Ascending aorta (tissue), 2 donors: ENCODE measurements at regions not wholly inside any gene's neighbourhood (a gene's known extent, or its start where the extent isn't known, plus 50 kb on each side); places are given as distances from the start of the nearest gene placed in this dataset.

Source experiments
- DNase-seq, 2 donors: peaks; one replicate each; pipeline ENCODE4 v3.0.0-alpha.2; 2019; ENCODE audit warnings: low spot score in 2 of 2
- H3K27ac ChIP-seq, 2 donors: fragments of 200-600 bp; sonication (generic); one replicate each; pipeline ENCODE4 v1.5.1; 2016 to 2017; ENCODE audit warnings: mild to moderate bottlenecking in 1 of 2
- H3K27me3 ChIP-seq: fragments of 200-600 bp; sonication (generic); one replicate; pipeline ENCODE4 v1.5.1; 2017
- H3K36me3 ChIP-seq, 2 donors: fragments of 200-600 bp; sonication (generic); one replicate each; pipeline ENCODE4 v1.5.1; 2016
- H3K4me1 ChIP-seq, 2 donors: fragments of 200-600 bp; sonication (generic); one replicate each; pipeline ENCODE4 v1.5.1; 2016 to 2017; ENCODE audit warnings: mild to moderate bottlenecking in 1 of 2
- H3K4me3 ChIP-seq, 2 donors: fragments of 200-600 bp; sonication (generic); one replicate each; pipeline ENCODE4 v1.5.1; 2016 to 2017; ENCODE audit warnings: mild to moderate bottlenecking in 1 of 2
- H3K9me3 ChIP-seq, 2 donors: fragments of 200-600 bp; sonication (generic); one replicate each; pipeline ENCODE4 v1.5.1; 2016
- intact Hi-C: fragments of 100-400 bp; cut with DNase I; formaldehyde crosslinking; loops from one replicate; pipeline ENCODE4 v1.15.1; 2023
- TF ChIP-seq, protein P1 (sequence below), 3 experiments: fragments of 200-600 bp in 2 of 3; fragments of 450-650 bp in 1 of 3; sonication (generic) in 2 of 3; IDR thresholded peaks; one replicate each; pipeline ENCODE4 v1.5.1; 2016 to 2019; ENCODE audit warnings: antibody characterized with exemption in 3 of 3, mild to moderate bottlenecking in 1 of 3, moderate library complexity in 1 of 3

DNA sequence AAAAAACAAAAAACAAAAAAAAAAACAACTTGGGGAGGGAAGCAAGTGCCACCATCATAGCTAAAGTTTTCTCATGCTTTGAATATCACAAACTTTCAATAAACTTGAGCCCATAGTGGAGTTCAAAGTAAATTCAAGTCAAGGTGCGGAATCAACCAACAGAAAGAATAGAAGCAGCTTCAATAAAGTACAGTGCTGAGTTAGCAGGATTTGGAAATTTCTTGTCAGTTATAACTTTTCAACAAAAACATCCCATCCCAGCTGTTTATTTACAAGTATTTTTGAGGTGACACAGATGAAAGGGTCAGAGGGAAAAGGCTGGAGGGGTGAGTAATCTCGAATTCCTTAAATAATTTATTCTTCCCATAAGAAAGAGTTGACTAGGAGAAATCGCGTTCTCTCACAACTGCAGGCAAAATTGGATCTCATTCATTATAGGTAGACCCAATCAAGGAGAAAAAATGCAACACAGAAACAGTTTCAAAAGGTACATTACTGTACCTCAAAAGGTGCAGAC lies 477.4 kb upstream of the RASGRP1 start:
- H3K4me3 ChIP-seq = no peak overlapping the region
- H3K9me3 ChIP-seq = no peaks in the 10 kb centered on the region
- H3K36me3 ChIP-seq = no peaks in the 10 kb centered on the region
- no peak overlapping the region for H3K27ac ChIP-seq
- TF ChIP-seq, protein P1, sequence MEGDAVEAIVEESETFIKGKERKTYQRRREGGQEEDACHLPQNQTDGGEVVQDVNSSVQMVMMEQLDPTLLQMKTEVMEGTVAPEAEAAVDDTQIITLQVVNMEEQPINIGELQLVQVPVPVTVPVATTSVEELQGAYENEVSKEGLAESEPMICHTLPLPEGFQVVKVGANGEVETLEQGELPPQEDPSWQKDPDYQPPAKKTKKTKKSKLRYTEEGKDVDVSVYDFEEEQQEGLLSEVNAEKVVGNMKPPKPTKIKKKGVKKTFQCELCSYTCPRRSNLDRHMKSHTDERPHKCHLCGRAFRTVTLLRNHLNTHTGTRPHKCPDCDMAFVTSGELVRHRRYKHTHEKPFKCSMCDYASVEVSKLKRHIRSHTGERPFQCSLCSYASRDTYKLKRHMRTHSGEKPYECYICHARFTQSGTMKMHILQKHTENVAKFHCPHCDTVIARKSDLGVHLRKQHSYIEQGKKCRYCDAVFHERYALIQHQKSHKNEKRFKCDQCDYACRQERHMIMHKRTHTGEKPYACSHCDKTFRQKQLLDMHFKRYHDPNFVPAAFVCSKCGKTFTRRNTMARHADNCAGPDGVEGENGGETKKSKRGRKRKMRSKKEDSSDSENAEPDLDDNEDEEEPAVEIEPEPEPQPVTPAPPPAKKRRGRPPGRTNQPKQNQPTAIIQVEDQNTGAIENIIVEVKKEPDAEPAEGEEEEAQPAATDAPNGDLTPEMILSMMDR (IDR thresholded peaks at IDR 0.05) = no peak
- no peak for DNase-seq
- no peaks in the 10 kb centered on the region for H3K4me1 ChIP-seq
- intact Hi-C loops = no loop called here
- no peaks in the 10 kb centered on the region for H3K27me3 ChIP-seq

DNA sequence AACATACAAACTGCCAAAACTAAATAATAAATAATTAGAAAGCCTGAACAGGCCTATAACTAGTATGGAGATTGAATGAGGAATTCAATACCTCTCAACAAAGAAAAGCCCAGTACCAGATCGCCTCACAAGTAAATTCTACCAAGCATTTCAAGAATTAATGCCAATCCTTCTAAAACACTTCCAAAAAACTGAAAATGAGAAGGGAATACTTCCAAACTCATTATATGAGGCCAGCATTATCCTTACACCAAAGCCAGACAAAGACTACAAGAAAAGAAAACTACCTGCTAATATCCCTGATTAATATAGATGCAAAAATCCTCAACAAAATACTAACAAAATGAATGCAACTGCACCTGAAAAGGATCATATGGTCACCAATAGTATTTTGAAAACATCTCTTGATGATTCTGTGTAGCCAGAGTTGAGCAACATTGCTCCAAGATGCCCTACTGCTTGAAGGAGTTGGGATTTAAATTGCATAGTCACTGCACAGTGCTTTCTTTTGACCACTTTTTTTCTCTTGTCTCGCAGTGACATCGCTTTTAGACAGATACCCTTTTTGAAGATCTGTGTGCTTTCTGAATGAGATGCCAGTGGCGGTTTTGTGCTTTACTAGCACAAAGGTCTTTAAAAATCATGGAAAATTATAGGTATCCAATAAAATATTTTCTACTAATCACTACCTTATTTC lies 487.2 kb upstream of the RASGRP1 start:
- Histone ChIP-seq H3K9me3 (peaks cover 0 to 12% of the 10 kb centered on the region in 2 donors), H3K27ac (no peak overlapping the region), H3K27me3 (no peaks in the 10 kb centered on the region), H3K4me1 (no peaks in the 10 kb centered on the region), H3K4me3 (no peak overlapping the region), H3K36me3 (no peaks in the 10 kb centered on the region)
- TF ChIP-seq, protein P1 (IDR thresholded peaks at IDR 0.05) = no peak
- intact Hi-C loops = no loop called here
- DNase-seq = no peak

DNA sequence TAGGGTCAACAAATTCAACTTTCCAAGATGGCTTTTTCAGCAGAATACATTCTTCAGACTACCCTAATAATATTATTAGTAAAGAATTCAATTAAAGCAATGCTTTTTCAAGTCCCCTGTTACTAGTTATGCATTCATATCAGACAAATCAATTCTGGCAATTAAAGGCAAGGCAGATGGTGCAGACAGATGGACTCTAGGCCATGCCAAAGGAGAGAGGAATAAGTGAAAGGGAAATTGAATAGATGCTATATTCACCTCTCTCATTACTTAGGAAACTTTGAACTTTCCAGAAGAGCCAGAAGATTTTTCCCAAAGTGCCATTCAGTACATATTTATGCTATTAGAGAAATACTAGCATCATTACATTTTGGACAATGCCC lies 487.7 kb upstream of the RASGRP1 start:
- Histone ChIP-seq H3K9me3 (peaks cover 0 to 12% of the 10 kb centered on the region in 2 donors), H3K27ac (no peak overlapping the region), H3K4me3 (no peak overlapping the region), H3K27me3 (no peaks in the 10 kb centered on the region), H3K36me3 (no peaks in the 10 kb centered on the region), H3K4me1 (no peaks in the 10 kb centered on the region)
- no peak for DNase-seq
- intact Hi-C loops = no loop called here
- TF ChIP-seq, protein P1 (IDR thresholded peaks at IDR 0.05) = no peak

DNA sequence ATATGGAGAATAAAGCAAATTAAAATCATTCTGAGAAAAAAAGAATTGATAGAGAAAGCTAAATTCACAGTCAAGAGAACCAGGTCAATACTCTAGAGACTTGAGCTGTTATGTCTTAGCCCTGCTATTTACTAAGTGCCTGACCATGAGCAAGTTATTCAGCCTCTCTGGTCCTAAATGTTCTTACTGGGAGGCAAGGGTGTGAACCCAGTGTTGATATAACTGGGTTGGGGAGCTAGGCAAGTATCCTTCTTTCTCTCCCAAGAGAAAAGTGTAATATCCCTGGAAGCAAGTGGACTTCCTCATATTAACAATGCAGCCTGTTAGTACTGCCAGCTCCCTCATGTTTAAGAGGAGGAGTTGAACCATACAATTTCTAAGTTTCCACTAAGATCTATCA lies 488.9 kb upstream of the RASGRP1 start:
- DNase-seq = no peak
- intact Hi-C loops = no loop called here
- Histone ChIP-seq H3K4me3 (no peak overlapping the region), H3K4me1 (no peaks in the 10 kb centered on the region), H3K36me3 (no peaks in the 10 kb centered on the region), H3K27ac (no peak overlapping the region), H3K9me3 (peaks cover 0 to 12% of the 10 kb centered on the region in 2 donors), H3K27me3 (no peaks in the 10 kb centered on the region)
- TF ChIP-seq, protein P1 (IDR thresholded peaks at IDR 0.05) = no peak

DNA sequence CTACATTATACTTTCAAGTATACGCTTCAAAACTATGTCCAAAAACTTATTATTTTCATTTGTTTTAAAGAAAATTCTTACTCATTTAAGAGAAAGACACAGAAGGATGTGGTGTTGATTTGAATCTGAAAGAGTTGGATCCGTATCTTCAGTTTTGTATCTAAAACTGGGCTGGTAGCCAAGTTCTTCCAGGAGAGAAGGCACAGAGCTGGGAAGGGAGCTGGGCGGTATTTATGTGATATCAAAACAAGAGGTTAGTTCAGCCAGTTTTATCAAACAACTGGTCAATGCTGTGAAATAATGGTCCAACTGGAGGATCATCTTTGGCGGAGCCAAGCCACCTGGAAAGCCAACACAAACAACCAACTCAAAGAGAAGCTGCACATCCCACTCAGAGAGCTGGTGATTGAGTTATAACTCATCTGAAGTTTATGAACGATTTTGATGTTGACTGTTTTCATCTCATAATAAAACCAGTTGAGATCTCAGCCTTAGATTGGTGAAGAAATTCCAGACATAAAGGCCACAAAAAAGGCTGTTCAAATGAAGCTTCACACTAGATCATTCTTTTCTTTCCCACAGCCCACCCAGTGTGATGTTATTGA lies 489.6 kb upstream of the RASGRP1 start:
- Histone ChIP-seq H3K27ac (no peak overlapping the region), H3K4me3 (no peak overlapping the region), H3K9me3 (peaks cover 0 to 8% of the 10 kb centered on the region in 2 donors), H3K27me3 (no peaks in the 10 kb centered on the region), H3K4me1 (no peaks in the 10 kb centered on the region), H3K36me3 (no peaks in the 10 kb centered on the region)
- TF ChIP-seq, protein P1 (IDR thresholded peaks at IDR 0.05) = no peak
- no peak for DNase-seq
- intact Hi-C loops = no loop called here
